CD4-positive, alpha-beta T cell treated with Interferon alpha-2 for 1 hour (primary cell): ENCODE measurements at regions not wholly inside any gene's neighbourhood (a gene's known extent, or its start where the extent isn't known, plus 50 kb on each side); places are given as distances from the start of the nearest gene placed in this dataset.

Experiments used
- DNase-seq, 2 donors: peaks; one replicate each; pipeline ENCODE4 v3.0.0-alpha.2; 2020 to 2022

DNA sequence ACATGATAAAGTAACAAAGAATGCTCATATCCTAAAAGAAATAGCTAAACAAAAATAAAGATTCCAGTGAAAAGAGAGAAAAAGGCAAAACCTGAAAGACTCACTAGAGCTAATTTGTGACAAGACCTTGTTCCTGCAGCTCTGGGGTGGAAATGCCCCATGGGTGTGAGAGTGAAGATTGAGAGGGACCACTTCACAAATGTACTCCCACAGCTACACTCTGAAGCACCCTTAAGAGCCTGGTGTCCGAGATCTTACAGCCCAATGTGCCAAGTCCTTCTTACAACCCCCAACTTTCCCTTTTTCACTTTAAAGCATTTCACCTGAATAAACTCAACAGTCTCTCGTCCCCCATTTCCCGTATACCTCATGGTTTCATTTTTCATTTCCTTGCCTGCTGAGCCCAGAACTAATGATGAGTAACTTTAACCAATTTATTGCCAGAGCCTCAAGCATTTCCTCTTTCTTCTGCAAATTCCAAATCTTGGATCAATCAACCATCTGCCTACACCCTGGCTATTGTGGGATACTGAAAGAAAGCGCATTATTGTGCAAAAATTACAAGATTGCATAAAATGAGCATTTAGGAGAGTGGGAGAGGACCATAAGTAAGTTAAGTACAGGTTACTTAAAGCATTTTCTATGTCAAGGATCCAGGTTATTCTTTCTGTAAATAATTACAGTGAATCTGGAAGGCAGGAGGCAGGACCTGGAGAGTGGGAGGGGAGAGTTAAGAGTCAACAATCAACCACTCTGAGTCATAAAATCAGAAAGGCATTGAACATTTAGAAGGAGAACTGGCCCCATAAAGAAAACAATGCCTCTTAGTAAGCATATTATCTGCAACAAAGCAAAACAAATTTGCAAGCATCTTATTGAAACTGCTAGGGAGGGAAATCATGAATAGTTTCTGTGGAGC, 804.4 kb upstream of the CELF4 start:
- no peak for DNase-seq

DNA sequence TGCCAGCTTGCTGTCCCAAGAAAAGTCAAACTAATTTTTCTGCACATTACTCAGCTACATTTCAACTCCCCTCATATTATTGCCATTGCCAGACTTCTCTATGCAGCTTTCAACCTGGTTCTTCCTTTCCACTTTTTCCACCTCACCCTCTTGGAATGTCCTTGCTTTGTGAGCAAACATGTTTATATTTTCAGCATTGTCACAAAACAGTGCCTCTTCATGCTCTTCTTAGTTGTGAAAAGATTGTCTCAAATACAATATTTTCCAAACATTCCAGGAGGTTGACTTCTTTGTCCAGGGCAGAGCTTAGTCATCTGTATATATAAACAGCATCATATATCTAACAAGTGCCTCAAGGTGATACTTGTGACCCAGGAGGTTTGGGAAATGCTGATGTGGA, 803.3 kb upstream of the CELF4 start:
- no peak for DNase-seq

GRCh38 chr18:38368246-38368645, 802.6 kb upstream of the CELF4 start:
- no peak for DNase-seq

DNA sequence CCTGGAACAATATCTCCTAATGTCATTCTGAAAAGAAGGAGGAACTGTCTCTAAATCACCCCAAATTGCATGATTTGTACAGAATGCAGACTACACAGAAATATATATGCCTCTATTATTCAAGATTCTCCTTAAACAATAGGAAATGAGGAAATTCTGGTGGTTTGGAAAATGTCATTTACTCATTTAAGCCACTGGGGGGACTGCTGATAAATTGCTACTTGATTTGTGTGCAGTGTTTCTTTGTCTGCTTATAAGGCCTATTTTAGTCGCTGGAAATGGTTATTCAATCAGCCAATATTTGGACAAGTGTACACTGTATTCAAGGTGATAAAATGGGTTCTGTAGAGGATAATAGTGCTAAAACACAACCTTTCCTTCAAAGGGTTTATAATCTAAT, 801.9 kb upstream of the CELF4 start:
- DNase-seq = no peak

GRCh38 chr18:38362286-38362792, 796.7 kb upstream of the CELF4 start:
- no peak for DNase-seq

DNA sequence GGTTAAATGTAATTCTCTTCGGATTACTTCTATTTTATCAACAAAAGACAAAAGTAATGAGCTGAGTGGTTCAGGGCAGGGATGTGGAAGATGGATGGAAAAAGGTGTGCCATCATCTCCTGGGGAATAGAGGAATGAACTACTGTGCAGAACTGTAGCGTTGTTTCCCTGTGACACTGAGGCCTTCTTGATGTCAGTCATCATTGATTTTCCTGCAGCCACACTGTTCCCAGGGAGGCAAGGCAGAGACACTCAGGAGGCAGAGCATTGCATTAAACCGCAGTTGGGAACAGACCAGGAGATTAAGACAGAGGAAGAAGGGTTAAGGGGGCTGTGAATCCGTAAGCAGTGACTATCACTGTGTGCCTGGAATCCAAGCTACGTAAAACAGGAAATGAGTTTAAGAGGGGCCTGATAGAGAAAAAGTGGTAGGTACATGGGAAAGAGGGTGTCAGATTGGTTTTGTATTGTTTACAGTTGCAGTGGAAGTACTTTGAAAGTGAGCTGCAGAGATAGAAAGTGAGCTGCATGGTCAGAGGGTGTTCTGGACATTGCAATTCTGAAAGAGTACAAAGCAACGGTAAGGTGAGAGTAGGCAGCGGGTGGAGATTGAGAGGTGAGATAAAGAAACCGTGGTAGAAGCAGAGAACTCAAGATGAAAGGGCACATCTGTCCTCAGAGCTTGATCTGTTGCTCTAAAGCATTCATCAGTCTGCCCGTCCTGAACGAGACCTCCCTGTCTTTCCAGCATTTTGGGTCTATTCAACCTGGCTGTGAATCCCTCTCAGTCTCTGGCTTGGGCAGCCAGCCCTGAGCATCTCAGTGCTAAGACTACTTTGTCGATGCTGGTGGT, 793.4 kb upstream of the CELF4 start:
- no peak for DNase-seq

DNA sequence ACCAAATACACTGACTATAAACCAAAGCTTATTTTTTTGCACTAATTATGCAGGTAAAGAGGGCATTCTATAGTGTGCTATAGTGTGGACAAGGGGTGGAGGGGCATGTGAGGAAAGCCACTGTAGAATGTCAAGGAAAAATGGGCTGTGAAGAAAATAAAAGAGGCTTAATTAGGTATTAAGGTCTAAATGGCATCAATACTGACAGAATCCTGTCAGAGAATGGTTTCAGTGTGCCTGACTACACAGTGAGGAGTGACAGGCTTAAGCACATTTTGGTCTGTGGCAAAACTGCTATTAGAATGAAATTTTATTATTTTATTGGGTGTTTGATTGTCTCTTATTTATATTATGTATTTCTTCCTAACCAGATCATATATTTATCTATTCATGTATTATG, 787.6 kb upstream of the CELF4 start:
- no peak for DNase-seq

DNA sequence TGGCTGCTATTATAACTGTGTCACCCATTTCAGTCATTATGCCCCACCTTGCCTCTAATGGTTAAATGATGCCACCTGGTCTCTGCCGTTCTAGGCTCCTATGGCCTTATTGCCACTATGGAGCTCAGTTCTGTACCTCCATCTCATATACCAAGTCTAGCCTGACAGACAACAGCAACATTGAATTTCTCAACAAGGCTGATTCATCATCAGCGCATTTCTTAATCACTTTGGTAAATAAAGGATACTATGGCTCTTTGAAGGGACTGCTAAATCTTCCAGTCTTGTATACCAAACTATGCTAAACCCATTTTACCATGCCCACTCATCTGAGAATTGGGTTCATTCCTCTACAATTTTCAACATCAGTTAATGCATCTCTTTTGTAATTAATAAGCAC, 784.5 kb upstream of the CELF4 start:
- DNase-seq = no peak

DNA sequence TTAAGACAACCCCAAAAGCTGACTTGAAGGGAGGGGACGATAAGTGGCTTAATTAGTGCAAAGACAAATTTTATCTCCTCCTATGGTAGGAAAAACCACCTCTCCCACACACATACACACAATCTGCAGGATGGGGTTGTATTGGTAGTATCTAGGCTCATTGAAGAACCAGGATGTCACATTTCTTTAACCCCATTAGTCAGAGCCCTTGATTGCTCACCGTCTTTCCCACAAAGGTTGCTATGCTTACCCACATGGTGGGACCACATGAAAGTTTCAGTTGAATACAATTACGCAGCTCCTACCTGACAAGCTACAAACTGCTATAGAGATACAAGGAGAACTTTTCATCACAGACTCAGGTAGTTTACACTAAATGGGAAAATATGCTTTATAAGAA, 765.0 kb upstream of the CELF4 start:
- no peak for DNase-seq

DNA sequence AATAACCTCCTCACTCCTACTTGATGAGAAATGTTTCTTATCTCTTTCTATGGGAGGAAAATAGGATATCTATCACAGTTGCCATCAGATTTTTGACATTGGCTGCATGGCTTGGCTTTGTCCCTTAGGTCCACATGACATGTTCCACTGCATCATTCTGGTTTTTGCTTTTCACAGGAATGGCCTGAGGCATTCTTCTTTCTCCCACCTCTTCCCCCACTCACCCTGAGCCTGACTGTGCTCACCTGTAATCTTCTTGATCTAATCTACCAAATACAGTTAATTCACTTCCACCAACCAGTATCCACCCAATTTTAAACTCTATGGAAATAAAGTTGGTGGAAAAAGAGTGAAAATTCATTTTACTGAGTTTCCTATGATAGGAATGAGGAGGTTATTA, 763.5 kb upstream of the CELF4 start:
- no peak for DNase-seq

DNA sequence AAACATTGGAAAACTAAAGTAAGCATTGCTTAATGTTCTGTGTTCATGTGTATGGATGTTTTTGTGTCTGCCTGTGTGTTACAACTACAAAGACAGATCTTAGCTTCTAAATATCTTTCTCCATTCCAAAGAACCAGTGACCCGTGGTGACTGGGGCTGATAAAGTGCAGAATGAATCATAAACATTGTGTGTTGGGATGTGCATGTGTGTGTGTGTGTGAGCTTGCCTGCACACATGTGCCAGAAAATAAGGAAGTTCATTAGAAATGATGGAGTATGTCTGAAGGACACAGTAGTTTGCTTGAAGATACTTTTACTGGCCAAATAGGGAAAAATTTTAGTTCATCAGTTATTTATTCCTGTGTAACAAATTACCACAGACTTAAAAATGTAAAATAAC, 756.6 kb upstream of the CELF4 start:
- no peak for DNase-seq

GRCh38 chr18:38321262-38321661, 755.7 kb upstream of the CELF4 start:
- no peak for DNase-seq

- DNase-seq = no peak
Measured at GRCh38 chr18:38318416-38318815, 752.8 kb upstream of the CELF4 start.

DNA sequence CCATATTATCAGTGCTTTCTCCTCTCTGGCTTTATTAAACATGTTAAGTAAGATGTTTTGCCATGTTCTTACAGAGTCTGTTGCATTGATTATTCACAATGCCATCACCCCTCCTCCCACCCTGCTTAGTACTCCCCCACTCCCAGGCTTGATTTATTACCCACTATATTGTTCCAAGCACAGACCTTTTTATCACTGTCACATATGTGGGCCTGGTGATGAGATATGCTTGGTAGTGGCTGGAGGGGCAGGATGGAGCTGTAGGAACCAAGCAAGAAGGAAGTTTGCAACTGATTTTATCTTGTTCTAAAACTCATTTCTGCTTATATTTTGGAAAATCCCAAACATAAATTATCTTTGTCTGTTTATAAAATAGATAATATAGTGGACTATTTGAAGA, 748.2 kb upstream of the CELF4 start:
- DNase-seq = no peak

- no peak for DNase-seq
Measured at GRCh38 chr18:38312532-38312931, 746.9 kb upstream of the CELF4 start.

DNA sequence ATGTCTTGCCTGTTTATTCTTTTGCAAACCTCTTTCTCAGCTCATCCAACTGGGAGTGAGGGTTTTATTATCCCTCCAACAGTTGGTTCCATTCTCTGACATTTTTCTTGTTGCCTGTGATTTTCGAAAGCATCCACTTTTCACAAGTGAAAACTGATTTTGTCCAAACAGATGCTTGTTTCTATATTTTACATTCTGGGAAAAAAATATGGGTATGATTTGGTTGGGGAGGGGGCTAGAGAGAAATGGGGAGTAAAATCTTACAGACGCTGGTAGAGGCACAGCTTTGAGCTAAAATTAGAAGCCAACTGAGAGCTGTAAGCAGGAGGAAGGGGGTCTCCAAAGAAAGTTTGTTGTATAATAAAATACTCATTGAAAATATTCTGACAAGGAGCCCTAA, 745.3 kb upstream of the CELF4 start:
- DNase-seq = no peak

DNA sequence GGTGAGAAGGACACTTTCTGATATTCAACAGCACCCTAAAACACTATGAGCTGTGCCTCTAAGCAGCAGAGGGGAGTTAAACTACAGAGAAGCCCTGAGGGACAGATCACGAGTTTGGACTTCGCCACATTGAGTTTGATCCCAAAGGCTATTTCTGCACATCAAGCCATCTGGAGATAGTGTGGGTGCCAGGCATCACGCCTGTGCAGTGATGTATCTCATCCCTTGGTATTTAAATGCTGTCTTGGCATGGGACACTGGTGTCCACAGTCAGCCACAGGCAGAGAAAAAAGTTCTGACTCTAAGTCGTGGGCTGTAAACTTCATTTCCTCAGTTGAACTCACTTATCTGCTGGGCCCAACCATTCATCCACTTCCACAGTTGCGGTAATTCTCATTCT, 742.3 kb upstream of the CELF4 start:
- DNase-seq = no peak

DNA sequence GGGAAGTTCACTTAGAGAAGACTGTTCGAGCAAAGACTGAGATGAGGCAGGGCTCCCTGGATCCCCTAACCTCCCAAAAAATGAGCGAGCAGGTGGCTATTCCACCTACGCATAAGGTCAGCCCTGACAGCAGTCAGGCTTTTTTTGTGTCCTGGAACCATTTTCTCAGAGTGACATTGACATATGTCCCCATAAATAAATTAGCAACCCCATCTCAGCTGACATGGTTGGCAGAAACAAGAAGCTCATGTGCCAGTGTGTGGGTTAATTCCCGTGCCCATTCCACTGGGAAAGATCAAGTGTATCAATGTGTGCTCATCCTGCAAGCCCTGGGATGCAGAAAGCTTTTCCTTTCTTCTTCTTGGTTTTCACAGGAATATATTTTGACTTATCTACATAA, 740.4 kb upstream of the CELF4 start:
- no peak for DNase-seq

GRCh38 chr18:38301621-38302020, 736.0 kb upstream of the CELF4 start:
- DNase-seq = no peak

- DNase-seq = no peak
Measured at GRCh38 chr18:38297910-38298309, 732.3 kb upstream of the CELF4 start.

DNA sequence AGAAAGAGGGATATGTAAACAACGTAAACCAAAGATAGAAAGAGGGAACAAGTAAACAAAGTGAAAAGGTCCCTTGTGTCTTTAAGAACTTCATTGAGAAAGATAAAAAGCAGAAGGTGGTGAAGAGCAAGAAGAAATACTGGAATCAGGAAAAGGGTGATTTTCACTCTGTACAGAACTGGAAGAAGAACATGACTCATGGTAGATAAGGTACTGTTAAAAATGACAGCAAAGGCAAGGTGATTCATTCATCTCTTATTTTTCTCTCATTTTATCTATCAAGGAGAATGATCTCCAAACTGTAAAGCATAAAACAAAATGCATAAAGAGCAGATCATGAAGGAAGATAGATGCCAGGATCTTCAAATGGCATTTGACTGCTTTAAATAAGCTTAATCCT, 724.6 kb upstream of the CELF4 start:
- no peak for DNase-seq

DNA sequence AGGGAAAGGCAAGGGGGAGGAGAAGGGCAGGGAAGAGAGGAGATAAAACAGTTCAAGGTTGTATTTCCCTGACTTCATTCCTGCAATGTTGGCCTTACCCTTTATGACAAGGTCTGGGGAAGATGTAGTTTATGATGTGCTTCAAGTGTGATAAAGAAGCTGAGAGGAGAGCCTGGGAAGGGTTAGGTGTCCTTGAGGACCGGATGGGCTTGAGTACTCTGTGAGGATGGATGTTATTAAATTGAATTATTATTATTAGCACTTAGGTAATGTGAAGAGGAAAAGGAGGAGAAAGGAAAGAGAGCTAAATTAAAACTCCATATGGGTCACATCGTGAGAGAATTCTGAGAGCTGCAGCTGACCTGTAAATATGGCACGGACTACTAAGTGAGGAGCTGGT, 719.4 kb upstream of the CELF4 start:
- no peak for DNase-seq

DNA sequence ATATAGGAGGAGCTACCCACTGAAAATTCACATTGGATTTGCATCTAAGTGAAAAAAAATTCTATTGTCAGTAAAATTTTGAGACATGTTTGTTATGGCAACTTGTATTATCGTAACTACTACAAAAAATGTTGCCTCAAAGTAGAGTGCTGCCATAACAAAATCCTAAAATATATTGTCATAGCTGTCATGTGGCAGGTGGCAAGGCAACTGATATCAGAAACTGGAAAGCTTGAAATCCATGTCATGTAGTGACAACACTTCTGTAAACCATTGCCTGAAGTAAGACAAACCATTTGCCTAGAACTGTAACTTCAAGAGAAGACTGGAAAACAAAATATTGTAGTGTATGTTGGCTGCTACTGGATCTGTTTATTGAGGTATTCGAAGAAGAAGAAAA, 697.5 kb upstream of the CELF4 start:
- DNase-seq = no peak

DNA sequence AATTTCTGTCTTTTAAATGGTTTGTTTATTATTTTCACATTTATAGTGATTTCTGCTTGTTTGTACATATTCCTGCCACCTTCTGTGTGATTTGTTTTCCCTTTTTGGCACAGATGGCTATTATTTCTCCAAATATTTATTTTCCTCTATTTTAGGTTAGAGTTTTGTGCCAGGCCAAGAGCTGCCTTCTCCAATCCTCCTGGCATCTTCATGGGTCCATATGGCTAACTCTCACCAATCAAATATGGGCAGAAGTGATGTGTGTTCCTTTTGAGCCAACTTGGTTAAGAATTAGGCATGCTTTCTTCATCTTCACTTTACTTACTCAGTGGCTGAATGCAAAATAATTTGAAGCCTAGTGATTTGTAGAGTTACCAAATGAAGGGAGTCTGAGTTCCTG, 697.1 kb upstream of the CELF4 start:
- no peak for DNase-seq
